Keratinocyte (primary cell): ENCODE measurements at regions not wholly inside any gene's neighbourhood (a gene's known extent, or its start where the extent isn't known, plus 50 kb on each side); places are given as distances from the start of the nearest gene placed in this dataset.

Source experiments
- DNase-seq: peaks from one replicate; pipeline ENCODE4 v3.0.0-alpha.2; 2011; ENCODE audit warnings: low read depth, missing footprints, low spot score
- FAIRE-seq: peaks from 2 replicates; lab custom pipeline; 2011; peaks lifted over from hg19 to GRCh38; lab: Jason Lieb, UNC
- H2AFZ ChIP-seq: 2 replicates; pipeline ENCODE4 v1.6.0; 2012; ENCODE audit warnings: low read length, control low read depth, inconsistent platforms; ENCODE audit not compliant: control insufficient read depth
- H3K27ac ChIP-seq: 2 replicates; pipeline ENCODE4 v1.5.1; 2011; ENCODE audit warnings: low read length; ENCODE audit not compliant: control insufficient read depth, insufficient read depth
- H3K27me3 ChIP-seq: 3 replicates; pipeline ENCODE4 v1.6.0; 2011; ENCODE audit warnings: low read length; ENCODE audit not compliant: control insufficient read depth, insufficient read depth; ENCODE audit errors: extremely low read depth
- H3K36me3 ChIP-seq, 2 experiments: 2 replicates in 1 of 2; 3 replicates in 1 of 2; pipeline ENCODE4 v1.5.1; 2011; ENCODE audit warnings: low read length in 2 of 2, mild to moderate bottlenecking in 1 of 2; ENCODE audit not compliant: control insufficient read depth in 2 of 2, insufficient read depth in 2 of 2; ENCODE audit errors: extremely low read depth in 1 of 2
- H3K4me1 ChIP-seq: 3 replicates; pipeline ENCODE4 v1.5.1; 2011; ENCODE audit warnings: low read length; ENCODE audit not compliant: control insufficient read depth, insufficient read depth; ENCODE audit errors: extremely low read depth
- H3K4me2 ChIP-seq: 3 replicates; pipeline ENCODE4 v1.6.0; 2011; ENCODE audit warnings: low read depth, low read length; ENCODE audit not compliant: control insufficient read depth, insufficient read depth; ENCODE audit errors: extremely low read depth
- H3K4me3 ChIP-seq, 3 experiments: fragments of 200-600 bp in 1 of 3; sonication (generic) in 1 of 3; 2 replicates in 2 of 3; 3 replicates in 1 of 3; pipeline ENCODE4 v1.5.1; 2011 to 2016; ENCODE audit warnings: low read length in 3 of 3, mild to moderate bottlenecking in 3 of 3, control low read depth in 2 of 3, inconsistent platforms in 1 of 3, low read depth in 1 of 3, mixed read lengths in 1 of 3, mixed run types in 1 of 3, moderate library complexity in 1 of 3; ENCODE audit not compliant: control insufficient read depth in 2 of 3, insufficient read depth in 2 of 3; ENCODE audit errors: extremely low read depth in 1 of 3
- H3K79me2 ChIP-seq: 2 replicates; pipeline ENCODE4 v1.6.0; 2012; ENCODE audit warnings: low read length; ENCODE audit not compliant: control insufficient read depth, insufficient read depth
- H3K9ac ChIP-seq: 3 replicates; pipeline ENCODE4 v1.6.0; 2011; ENCODE audit warnings: low read length; ENCODE audit not compliant: control insufficient read depth, insufficient read depth; ENCODE audit errors: extremely low read depth
- H3K9me1 ChIP-seq: 3 replicates; pipeline ENCODE4 v1.6.0; 2011; ENCODE audit warnings: low read length; ENCODE audit not compliant: control insufficient read depth, insufficient read depth; ENCODE audit errors: extremely low read depth
- H3K9me3 ChIP-seq: 2 replicates; pipeline ENCODE4 v1.5.1; 2012; ENCODE audit warnings: low read depth, low read length; ENCODE audit not compliant: control insufficient read depth
- H4K20me1 ChIP-seq: 3 replicates; pipeline ENCODE4 v1.6.0; 2011; ENCODE audit warnings: low read length; ENCODE audit not compliant: control insufficient read depth, insufficient read depth; ENCODE audit errors: extremely low read depth
- EZH2 ChIP-seq: IDR thresholded peaks from one replicate; pipeline ENCODE4 v1.6.1; 2012; ENCODE audit warnings: inconsistent platforms, mild to moderate bottlenecking, low read length, moderate library complexity
- dilution Hi-C: fragments of 300-500 bp; cut with MboI; formaldehyde crosslinking; loops from one replicate; pipeline ENCODE4 v1.7.0; 2020; ENCODE audit warnings: low sequenced_read_pairs; ENCODE audit not compliant: extremely low pct_ligation_motif_present
- TF ChIP-seq, protein P1 (sequence below), 3 experiments: IDR thresholded peaks in 1 of 3; conservative IDR thresholded peaks in 1 of 3; optimal IDR thresholded peaks in 1 of 3; 2 replicates in 2 of 3; 3 replicates in 1 of 3; pipeline versions ENCODE3 to v1.5.1; 2011; ENCODE audit warnings: low read length in 3 of 3, mild to moderate bottlenecking in 3 of 3, moderate library complexity in 2 of 3, control low read depth in 1 of 3, inconsistent platforms in 1 of 3; ENCODE audit not compliant: insufficient read depth in 2 of 3; ENCODE audit errors: extremely low read depth in 1 of 3

GRCh38 chr4:34181891-34182290, 2062.4 kb downstream of the ARAP2 start:
- no peaks in the 10 kb centered on the region for H3K79me2 ChIP-seq
- no peak overlapping the region for H3K9ac ChIP-seq
- no peaks in the 10 kb centered on the region for H4K20me1 ChIP-seq
- DNase-seq: no peak
- H3K4me1 ChIP-seq: peaks cover 27% of the 10 kb centered on the region
- H2AFZ ChIP-seq: no peak overlapping the region
- no peaks in the 10 kb centered on the region for H3K9me3 ChIP-seq
- H3K9me1 ChIP-seq: no peaks in the 10 kb centered on the region
- no peaks in the 10 kb centered on the region for H3K27me3 ChIP-seq
- dilution Hi-C loops: no loop called here
- H3K4me3 ChIP-seq: no peak overlapping the region
- no peaks in the 10 kb centered on the region for H3K36me3 ChIP-seq
- TF ChIP-seq, protein P1, sequence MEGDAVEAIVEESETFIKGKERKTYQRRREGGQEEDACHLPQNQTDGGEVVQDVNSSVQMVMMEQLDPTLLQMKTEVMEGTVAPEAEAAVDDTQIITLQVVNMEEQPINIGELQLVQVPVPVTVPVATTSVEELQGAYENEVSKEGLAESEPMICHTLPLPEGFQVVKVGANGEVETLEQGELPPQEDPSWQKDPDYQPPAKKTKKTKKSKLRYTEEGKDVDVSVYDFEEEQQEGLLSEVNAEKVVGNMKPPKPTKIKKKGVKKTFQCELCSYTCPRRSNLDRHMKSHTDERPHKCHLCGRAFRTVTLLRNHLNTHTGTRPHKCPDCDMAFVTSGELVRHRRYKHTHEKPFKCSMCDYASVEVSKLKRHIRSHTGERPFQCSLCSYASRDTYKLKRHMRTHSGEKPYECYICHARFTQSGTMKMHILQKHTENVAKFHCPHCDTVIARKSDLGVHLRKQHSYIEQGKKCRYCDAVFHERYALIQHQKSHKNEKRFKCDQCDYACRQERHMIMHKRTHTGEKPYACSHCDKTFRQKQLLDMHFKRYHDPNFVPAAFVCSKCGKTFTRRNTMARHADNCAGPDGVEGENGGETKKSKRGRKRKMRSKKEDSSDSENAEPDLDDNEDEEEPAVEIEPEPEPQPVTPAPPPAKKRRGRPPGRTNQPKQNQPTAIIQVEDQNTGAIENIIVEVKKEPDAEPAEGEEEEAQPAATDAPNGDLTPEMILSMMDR (optimal IDR thresholded peaks at IDR 0.05 in 1 of 3, IDR thresholded peaks at IDR 0.05 in 1 of 3, conservative IDR thresholded peaks at IDR 0.05 in 1 of 3; ENCODE audit: extremely low read depth in 1 of 3, insufficient read depth in 2 of 3, low read length in 3 of 3): no peak
- TF ChIP-seq EZH2: no peak
- peak overlapping the region; percentile 57 for H3K27ac ChIP-seq
- peak; percentile 79 for FAIRE-seq
- H3K4me2 ChIP-seq: peak overlapping the region; percentile 46

GRCh38 chr4:34182306-34182705, 2062.0 kb downstream of the ARAP2 start:
- FAIRE-seq (peak; percentile 17), DNase-seq (no peak)
- Histone ChIP-seq H3K4me1 (peaks cover 27% of the 10 kb centered on the region), H3K9me3 (no peaks in the 10 kb centered on the region), H3K4me3 (no peak overlapping the region), H4K20me1 (no peaks in the 10 kb centered on the region), H3K9me1 (no peaks in the 10 kb centered on the region), H3K79me2 (no peaks in the 10 kb centered on the region), H3K4me2 (peak overlapping the region; percentile 46), H3K36me3 (no peaks in the 10 kb centered on the region), H3K9ac (no peak overlapping the region), H2AFZ (peak overlapping the region; percentile 65), H3K27ac (peak overlapping the region; percentile 57), H3K27me3 (no peaks in the 10 kb centered on the region)
- dilution Hi-C loops: no loop called here
- TF ChIP-seq EZH2: no peak
- TF ChIP-seq, protein P1 (optimal IDR thresholded peaks at IDR 0.05 in 1 of 3, IDR thresholded peaks at IDR 0.05 in 1 of 3, conservative IDR thresholded peaks at IDR 0.05 in 1 of 3; ENCODE audit: extremely low read depth in 1 of 3, insufficient read depth in 2 of 3, low read length in 3 of 3): no peak
